SH-SY5Y (cell line): ENCODE measurements at regions not wholly inside any gene's neighbourhood (a gene's known extent, or its start where the extent isn't known, plus 50 kb on each side); places are given as distances from the start of the nearest gene placed in this dataset.

Source experiments
- GATA2 ChIP-seq: IDR thresholded peaks from 2 replicates; pipeline ENCODE4 v1.6.1; 2011; ENCODE audit warnings: mild to moderate bottlenecking, low read depth, low read length
- GATA3 ChIP-seq: IDR thresholded peaks from 2 replicates; pipeline ENCODE4 v1.6.1; 2011; ENCODE audit warnings: low read depth, mild to moderate bottlenecking, low read length, moderate library complexity

DNA sequence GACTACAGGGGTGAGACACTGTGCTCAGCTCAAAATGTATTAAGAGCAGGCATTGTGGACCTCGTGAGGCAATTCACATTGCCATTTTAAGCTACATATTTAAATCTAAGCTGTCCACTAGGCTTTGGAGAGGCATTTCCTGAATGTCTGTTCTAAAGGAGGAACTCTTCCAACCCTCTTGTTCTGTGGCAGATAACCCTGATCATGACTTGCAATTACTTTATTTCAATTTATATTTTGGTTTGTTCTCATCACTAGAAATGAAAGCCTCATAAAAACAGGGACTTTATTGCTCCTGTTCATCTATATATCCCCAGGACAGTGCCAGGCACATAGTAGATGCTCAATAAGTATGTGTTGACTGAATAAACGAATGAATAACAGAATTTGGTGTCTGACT, 84.0 kb upstream of the SALL4 start:
- TF ChIP-seq GATA3: no peak
- TF ChIP-seq GATA2: no peak
